ENCODE measurements at regions not wholly inside any gene's neighbourhood (a gene's known extent, or its start where the extent isn't known, plus 50 kb on each side); places are given as distances from the start of the nearest gene placed in this dataset.
A peak's percentile ranks its signal among the peaks of the same experiment; 100 is the strongest.

- H3K9ac ChIP-seq (ENCODE audit: low read length), result no peak overlapping the region
- DNase-seq (ENCODE audit: low read depth), result no peak
- TF ChIP-seq EZH2 (IDR thresholded peaks at IDR 0.05; ENCODE audit: insufficient read depth, low read length) (no peak), CTCF (IDR thresholded peaks at IDR 0.05; ENCODE audit: insufficient read depth, low read depth, low read length) (no peak)
- H3K4me3 ChIP-seq (ENCODE audit: insufficient read depth, low read depth, low read length), result no peak overlapping the region
- Mint-ChIP-seq H3K4me1 (ENCODE audit: low read depth, unreplicated experiment) (peaks cover 10% of the 10 kb centered on the region), H3K27me3 (ENCODE audit: low read depth, unreplicated experiment) (peaks cover 11% of the 10 kb centered on the region), H3K27ac (ENCODE audit: unreplicated experiment) (no peak overlapping the region), H3K4me3 (ENCODE audit: unreplicated experiment) (no peak overlapping the region), H3K36me3 (ENCODE audit: low read depth, unreplicated experiment) (no peaks in the 10 kb centered on the region), H3K9me3 (ENCODE audit: unreplicated experiment) (peaks cover 9% of the 10 kb centered on the region)
- FAIRE-seq, result no peak
- H3K36me3 ChIP-seq (ENCODE audit: insufficient read depth, low read length), result no peaks in the 10 kb centered on the region
- no peaks in the 10 kb centered on the region for H3K9me3 ChIP-seq (ENCODE audit: insufficient read depth, low read depth, low read length)
- H3K27me3 ChIP-seq (ENCODE audit: insufficient read depth, low read length), result peaks cover 4% of the 10 kb centered on the region
- peaks cover 7% of the 10 kb centered on the region for H3K4me1 ChIP-seq (ENCODE audit: insufficient read depth, low read length)
- peak overlapping the region; percentile 47 for H2AFZ ChIP-seq (ENCODE audit: low read depth, low read length)
- no peak overlapping the region for H3K27ac ChIP-seq (ENCODE audit: low read depth, low read length)
- peak overlapping the region; percentile 7 for H3K4me2 ChIP-seq (ENCODE audit: low read length)
- no peaks in the 10 kb centered on the region for H4K20me1 ChIP-seq (ENCODE audit: insufficient read depth, low read length)
- H3K79me2 ChIP-seq (ENCODE audit: insufficient read depth, low read length), result no peaks in the 10 kb centered on the region
These were observed 61.0 kb downstream of the PLXNA1 start for GRCh38 chr3:127043731-127044510.

- Mint-ChIP-seq H3K36me3 (ENCODE audit: low read depth, unreplicated experiment) (no peaks in the 10 kb centered on the region), H3K4me1 (ENCODE audit: low read depth, unreplicated experiment) (peaks cover 13% of the 10 kb centered on the region), H3K27me3 (ENCODE audit: low read depth, unreplicated experiment) (peaks cover 13% of the 10 kb centered on the region), H3K4me3 (ENCODE audit: unreplicated experiment) (no peak overlapping the region), H3K27ac (ENCODE audit: unreplicated experiment) (no peak overlapping the region), H3K9me3 (ENCODE audit: unreplicated experiment) (peaks cover 11% of the 10 kb centered on the region)
- H3K36me3 ChIP-seq (ENCODE audit: insufficient read depth, low read length), result no peaks in the 10 kb centered on the region
- H3K4me1 ChIP-seq (ENCODE audit: insufficient read depth, low read length), result peaks cover 7% of the 10 kb centered on the region
- no peak for FAIRE-seq
- H3K27ac ChIP-seq (ENCODE audit: low read depth, low read length), result no peak overlapping the region
- H3K9ac ChIP-seq (ENCODE audit: low read length), result no peak overlapping the region
- H2AFZ ChIP-seq (ENCODE audit: low read depth, low read length), result no peak overlapping the region
- no peak overlapping the region for H3K4me3 ChIP-seq (ENCODE audit: insufficient read depth, low read depth, low read length)
- H3K9me3 ChIP-seq (ENCODE audit: insufficient read depth, low read depth, low read length), result no peaks in the 10 kb centered on the region
- H3K27me3 ChIP-seq (ENCODE audit: insufficient read depth, low read length), result peaks cover 4% of the 10 kb centered on the region
- no peak overlapping the region for H3K4me2 ChIP-seq (ENCODE audit: low read length)
- TF ChIP-seq EZH2 (IDR thresholded peaks at IDR 0.05; ENCODE audit: insufficient read depth, low read length) (no peak), CTCF (IDR thresholded peaks at IDR 0.05; ENCODE audit: insufficient read depth, low read depth, low read length) (no peak)
- no peaks in the 10 kb centered on the region for H3K79me2 ChIP-seq (ENCODE audit: insufficient read depth, low read length)
- DNase-seq (ENCODE audit: low read depth), result no peak
- no peaks in the 10 kb centered on the region for H4K20me1 ChIP-seq (ENCODE audit: insufficient read depth, low read length)
These were observed 62.1 kb downstream of the PLXNA1 start for GRCh38 chr3:127044996-127045395.

GRCh38 chr3:127045435-127046045 lies 62.6 kb downstream of the PLXNA1 start:
- no peak overlapping the region for H3K4me2 ChIP-seq (ENCODE audit: low read length)

More at GRCh38 chr3:127045435-127046045, 62.6 kb downstream of the PLXNA1 start:
- DNase-seq (ENCODE audit: low read depth) (no peak), FAIRE-seq (no peak)
- peaks cover 4% of the 10 kb centered on the region for H3K27me3 ChIP-seq (ENCODE audit: insufficient read depth, low read length)
- H3K36me3 ChIP-seq (ENCODE audit: insufficient read depth, low read length), result no peaks in the 10 kb centered on the region
- TF ChIP-seq EZH2 (IDR thresholded peaks at IDR 0.05; ENCODE audit: insufficient read depth, low read length) (no peak), CTCF (IDR thresholded peaks at IDR 0.05; ENCODE audit: insufficient read depth, low read depth, low read length) (no peak)
- H3K9me3 ChIP-seq (ENCODE audit: insufficient read depth, low read depth, low read length), result no peaks in the 10 kb centered on the region
- H3K4me1 ChIP-seq (ENCODE audit: insufficient read depth, low read length), result peaks cover 7% of the 10 kb centered on the region
- H3K27ac ChIP-seq (ENCODE audit: low read depth, low read length), result no peak overlapping the region
- H2AFZ ChIP-seq (ENCODE audit: low read depth, low read length), result no peak overlapping the region
- H3K36me3 Mint-ChIP-seq (ENCODE audit: low read depth, unreplicated experiment), result no peaks in the 10 kb centered on the region
- no peaks in the 10 kb centered on the region for H3K79me2 ChIP-seq (ENCODE audit: insufficient read depth, low read length)
- peaks cover 10% of the 10 kb centered on the region for H3K9me3 Mint-ChIP-seq (ENCODE audit: unreplicated experiment)
- H3K9ac ChIP-seq (ENCODE audit: low read length), result no peak overlapping the region
- H4K20me1 ChIP-seq (ENCODE audit: insufficient read depth, low read length), result no peaks in the 10 kb centered on the region
- H3K4me3 ChIP-seq (ENCODE audit: insufficient read depth, low read depth, low read length), result no peak overlapping the region
- no peak overlapping the region for H3K27ac Mint-ChIP-seq (ENCODE audit: unreplicated experiment)
- peaks cover 13% of the 10 kb centered on the region for H3K4me1 Mint-ChIP-seq (ENCODE audit: low read depth, unreplicated experiment)
- peaks cover 8% of the 10 kb centered on the region for H3K27me3 Mint-ChIP-seq (ENCODE audit: low read depth, unreplicated experiment)
- H3K4me3 Mint-ChIP-seq (ENCODE audit: unreplicated experiment), result no peak overlapping the region

Data from astrocyte (in vitro differentiated cells and primary cell).